NCI-H446 (cell line): ENCODE measurements at regions not wholly inside any gene's neighbourhood (a gene's known extent, or its start where the extent isn't known, plus 50 kb on each side); places are given as distances from the start of the nearest gene placed in this dataset.

Experiments used
- DNase-seq, 2 experiments: peaks; one replicate each; lab custom pipeline; 2025; lab: John Stamatoyannopoulos, UW

GRCh38 chr11:32317643-32318042 is 117.7 kb downstream of the WT1 start:
- DNase-seq, result no peak

DNA sequence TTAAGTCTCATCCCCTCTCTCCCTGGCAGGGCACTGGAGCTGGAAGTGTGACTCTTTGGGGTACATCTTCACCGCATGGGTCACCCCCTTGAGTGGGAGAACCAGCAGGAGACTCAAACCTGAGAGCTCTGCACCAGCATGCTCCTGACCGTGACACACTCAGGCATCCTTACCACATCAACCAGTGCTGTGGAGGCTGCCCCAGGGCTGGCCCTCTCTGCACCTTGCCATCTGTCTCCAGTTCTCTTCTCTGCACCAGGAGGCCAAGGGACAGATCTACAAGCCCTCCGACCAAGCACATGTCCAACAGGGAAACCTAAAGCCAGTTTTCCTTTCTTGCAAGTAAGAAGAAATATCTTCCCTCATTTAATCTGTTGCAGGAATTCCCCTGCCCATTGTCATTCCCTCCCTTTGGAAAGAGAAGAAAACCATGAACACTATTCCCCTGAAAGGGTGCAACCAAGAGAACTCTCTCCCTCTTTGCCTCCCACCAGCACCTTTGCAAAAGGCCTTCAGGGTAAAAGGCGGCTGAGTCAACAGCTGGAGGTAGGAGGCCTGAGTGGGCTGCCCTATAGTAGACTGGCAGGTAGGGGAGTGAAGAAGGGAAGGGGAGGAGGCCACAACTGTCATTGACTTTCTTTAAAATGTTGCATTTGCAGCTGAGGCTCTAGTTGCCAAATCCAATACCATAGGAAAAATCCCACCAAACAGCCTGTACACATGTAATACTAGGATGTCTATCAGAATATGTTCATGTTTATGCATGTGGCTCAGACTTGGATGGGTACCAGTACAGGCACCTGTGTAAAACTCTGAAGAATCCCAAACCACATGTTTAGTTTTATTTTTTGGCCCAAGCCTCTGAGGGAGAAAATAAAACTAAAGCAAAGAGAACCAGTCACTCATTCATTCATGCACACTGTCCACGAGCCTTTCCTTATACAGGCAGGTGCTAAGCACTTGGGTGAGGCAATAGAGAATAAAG is 117.0 kb downstream of the WT1 start:
- no peak for DNase-seq

- no peak for DNase-seq
These were observed 111.6 kb downstream of the WT1 start for GRCh38 chr11:32323814-32324130.

DNA sequence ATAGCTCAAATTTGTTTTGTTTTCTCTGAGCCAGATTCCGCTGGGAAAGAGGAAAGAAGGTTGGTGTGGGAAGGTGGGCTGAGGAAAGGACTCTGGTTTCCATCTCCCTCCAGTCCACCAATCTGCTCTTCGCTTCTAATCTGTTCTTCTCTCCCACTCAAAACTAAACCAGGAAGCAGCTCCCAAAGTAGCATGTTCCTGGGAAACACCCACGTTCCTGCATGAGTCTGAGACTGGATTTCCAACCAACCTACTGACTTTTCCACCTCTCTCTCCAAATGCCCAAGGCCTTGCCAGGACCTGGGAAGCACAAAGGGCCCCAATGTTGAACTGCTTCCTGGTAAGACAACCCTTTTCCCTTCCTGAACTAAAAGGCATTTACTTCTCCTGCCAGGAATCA is 110.2 kb downstream of the WT1 start:
- no peak for DNase-seq

DNA sequence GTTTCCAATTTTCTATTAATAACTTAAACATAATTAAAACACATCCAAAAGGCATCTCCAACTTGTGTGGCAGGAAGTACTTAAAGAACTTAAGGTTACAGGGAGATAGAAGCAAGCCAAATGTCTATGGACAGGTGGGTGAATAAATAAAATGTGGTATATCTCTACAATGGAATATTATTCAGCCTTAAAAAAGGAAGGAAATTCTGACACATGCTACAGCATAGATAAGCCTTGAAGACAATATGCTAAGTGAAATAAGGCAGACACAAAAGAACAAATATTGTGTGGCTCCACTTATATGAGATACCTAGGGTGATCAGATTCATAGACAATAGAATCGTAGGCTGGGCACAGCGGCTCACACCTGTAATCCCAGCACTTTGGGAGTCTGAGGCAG is 109.6 kb downstream of the WT1 start:
- no peak for DNase-seq

- no peak for DNase-seq
These were observed 108.8 kb downstream of the WT1 start for GRCh38 chr11:32326522-32326921.

DNA sequence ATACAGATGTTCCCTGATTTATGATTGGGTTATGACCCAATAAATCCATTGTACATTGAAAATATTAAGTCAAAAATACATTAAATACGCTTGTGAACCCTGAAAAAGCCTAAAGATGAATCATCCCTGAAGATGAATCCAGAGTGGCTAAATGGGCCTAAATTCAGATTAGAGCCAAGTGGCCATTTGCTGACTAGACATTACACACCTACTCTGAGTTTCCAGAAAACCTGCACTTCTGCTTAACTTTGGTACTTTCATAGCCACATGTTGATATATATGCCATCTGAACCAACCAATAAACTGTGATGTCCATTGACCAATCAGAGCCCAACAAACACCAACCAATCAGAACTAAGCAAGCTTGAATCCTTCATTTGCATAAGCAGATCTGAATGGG is 106.9 kb downstream of the WT1 start:
- DNase-seq, result no peak

- no peak for DNase-seq
These were observed 104.2 kb downstream of the WT1 start for GRCh38 chr11:32331098-32331497.

DNA sequence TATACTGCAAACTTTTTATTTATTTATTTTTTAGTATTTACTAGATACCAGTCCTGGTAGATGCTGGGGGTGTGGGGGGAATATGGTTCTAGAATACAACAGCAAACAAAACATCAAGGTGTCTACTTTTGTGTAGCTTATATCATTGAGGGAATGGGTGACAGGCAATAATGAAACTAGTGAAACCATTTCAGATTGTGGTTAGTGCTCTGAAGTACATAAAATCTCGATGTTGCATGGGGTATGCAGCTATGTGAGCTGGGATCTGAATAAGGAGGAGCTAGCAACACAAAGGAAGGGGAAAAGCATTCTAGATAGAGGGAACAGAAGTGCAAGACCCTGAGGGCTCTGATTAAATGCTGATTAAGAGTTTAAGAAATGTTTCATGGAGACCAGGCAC is 103.5 kb downstream of the WT1 start:
- DNase-seq, result no peak

- no peak for DNase-seq
These were observed 102.4 kb downstream of the WT1 start for GRCh38 chr11:32332990-32333319.

GRCh38 chr11:32333320-32333991 is 101.9 kb downstream of the WT1 start:
- no peak for DNase-seq

- DNase-seq, result peak in 1 of 2 experiments; percentile 12
These were observed 100.5 kb downstream of the WT1 start for GRCh38 chr11:32334822-32335221.
